Pancreas (tissue), 10 donors: ENCODE measurements at regions not wholly inside any gene's neighbourhood (a gene's known extent, or its start where the extent isn't known, plus 50 kb on each side); places are given as distances from the start of the nearest gene placed in this dataset.
A peak's percentile ranks its signal among the peaks of the same experiment; 100 is the strongest.
"Not testable (repeated sequence)": the region's sequence is repeated elsewhere in the genome, so short reads cannot be mapped to it uniquely, and the experiment has no call there.

Experiments
- ATAC-seq, 4 donors: fragments of 200-7000 bp; cut with Tn5 transposase; one replicate each; pipeline versions ENCODE4 v1.8.0 to v1.9.1; 2020; ENCODE audit warnings: mild to moderate bottlenecking in 4 of 4, moderate library complexity in 4 of 4
- DNase-seq, 6 donors: peaks; one replicate each; pipeline ENCODE4 v3.0.0-alpha.2; 2020
- FAIRE-seq: peaks from 2 replicates; lab custom pipeline; 2012; peaks lifted over from hg19 to GRCh38; lab: Jason Lieb, UNC
- H3K27ac ChIP-seq, 4 donors: fragments of 200-600 bp; sonication (generic); 1 replicate in 3 of 4; 2 replicates in 1 of 4; pipeline versions ENCODE4 v1.5.0 to v1.8.0; 2020
- H3K27me3 ChIP-seq, 4 donors: fragments of 200-600 bp; one replicate each; pipeline ENCODE4 v1.8.0; 2021
- H3K36me3 ChIP-seq, 3 donors: fragments of 200-600 bp; sonication (generic) in 1 of 3; one replicate each; pipeline versions ENCODE4 v1.5.0 to v1.8.0; 2020 to 2021
- H3K4me1 ChIP-seq, 3 donors: fragments of 200-600 bp; one replicate each; pipeline ENCODE4 v1.8.0; 2021
- H3K4me3 ChIP-seq, 4 donors: fragments of 200-600 bp; sonication (generic) in 2 of 4; one replicate each; pipeline versions ENCODE4 v1.5.0 to v1.8.0; 2020 to 2021
- H3K9me3 ChIP-seq, 4 donors: fragments of 200-600 bp; one replicate each; pipeline ENCODE4 v1.8.0; 2021
- WGBS, 2 donors: extraction: QIAGEN DNeasy Blood & Tissue Kit; methylation state at CpG; one replicate each; pipeline ENCODE4 v1.1.7; 2013; 5-methylcytosine and 5-hydroxymethylcytosine counted together
- intact Hi-C, 3 donors: fragments of 100-400 bp; cut with DNase I; formaldehyde crosslinking; loops; one replicate each; pipeline versions ENCODE4 v1.11.1 to v1.14.2; 2022
- donor health status: healthy with polysubstance abuse.
- donor health status: DM: no; HTN: no; CAD: no; lungs with moderate emphysema.
- donor health status: DM: no; HTN: no; CAD: no.
- donor health status: control.
- donor health status: control.
- donor health status: Bipolar disorder and iron deficiency.
- donor health status: DM: yes; HTN: yes; CAD: no.
- donor health status: DM: no; HTN: no; CAD: no.
- donor health status: DM: no; HTN: no; CAD: no.
- donor health status: DM: yes; HTN: yes; CAD: no.

GRCh38 chr2:91526083-91526482 is 2834.6 kb downstream of the RPIA start:
- 63 to 91% methylated on average over 2 of the region's 5 CpGs for WGBS, 2 donors
- H3K27ac ChIP-seq, FAIRE-seq, H3K36me3 ChIP-seq, H3K9me3 ChIP-seq, intact Hi-C loops, H3K27me3 ChIP-seq, H3K4me1 ChIP-seq, H3K4me3 ChIP-seq, ATAC-seq: not testable (repeated sequence)
- peak in 2 of 6 donors; percentile 22 to 71 for DNase-seq

- not testable (repeated sequence) for FAIRE-seq
Measured at GRCh38 chr2:91527056-91527455, 2835.6 kb downstream of the RPIA start.

GRCh38 chr2:91527491-91528031 is 2836.1 kb downstream of the RPIA start:
- DNase-seq: peak in 3 of 6 donors; percentile 40 to 92 (median 70)
- H3K27ac ChIP-seq, H3K9me3 ChIP-seq, ATAC-seq, H3K36me3 ChIP-seq, FAIRE-seq, H3K4me3 ChIP-seq, H3K27me3 ChIP-seq, H3K4me1 ChIP-seq, intact Hi-C loops: not testable (repeated sequence)
- WGBS, 2 donors: 89% methylated on average over 7 of the region's 7 CpGs

More at GRCh38 chr2:91527056-91527455, 2835.6 kb downstream of the RPIA start:
- H3K9me3 ChIP-seq, H3K4me1 ChIP-seq, ATAC-seq, H3K4me3 ChIP-seq, H3K36me3 ChIP-seq, H3K27ac ChIP-seq, H3K27me3 ChIP-seq, intact Hi-C loops: not testable (repeated sequence)
- DNase-seq: peak in 2 of 6 donors; percentile 58 to 87
- 81 to 95% methylated on average over 2 of the region's 2 CpGs for WGBS, 2 donors

DNA sequence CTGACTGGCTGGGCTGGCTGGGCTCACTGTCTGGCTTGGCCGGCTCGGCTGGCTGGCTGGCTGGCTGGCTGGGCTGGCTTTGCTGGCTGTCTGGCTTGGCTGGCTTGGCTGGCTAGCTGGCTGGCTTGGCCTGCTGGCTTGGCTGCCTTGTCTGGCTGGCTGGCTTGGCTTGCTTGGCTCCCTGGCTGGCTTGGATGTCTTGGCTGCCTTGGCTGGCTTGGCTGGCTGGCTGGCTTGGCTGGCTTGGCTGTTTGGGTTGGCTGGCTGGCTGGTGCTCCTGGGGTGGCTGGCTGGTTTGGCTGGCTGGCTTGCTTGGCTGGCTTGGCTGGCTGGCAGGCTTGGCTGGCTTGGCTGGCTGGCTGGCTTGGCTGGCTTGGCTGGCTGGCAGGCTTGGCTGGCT is 2836.9 kb downstream of the RPIA start:
- 52 to 74% methylated on average over 2 of the region's 2 CpGs for WGBS, 2 donors
- H3K27ac ChIP-seq, H3K27me3 ChIP-seq, H3K36me3 ChIP-seq, ATAC-seq, H3K4me1 ChIP-seq, intact Hi-C loops, H3K4me3 ChIP-seq, H3K9me3 ChIP-seq, FAIRE-seq: not testable (repeated sequence)
- DNase-seq: peak in 2 of 6 donors; percentile 53 to 79

DNA sequence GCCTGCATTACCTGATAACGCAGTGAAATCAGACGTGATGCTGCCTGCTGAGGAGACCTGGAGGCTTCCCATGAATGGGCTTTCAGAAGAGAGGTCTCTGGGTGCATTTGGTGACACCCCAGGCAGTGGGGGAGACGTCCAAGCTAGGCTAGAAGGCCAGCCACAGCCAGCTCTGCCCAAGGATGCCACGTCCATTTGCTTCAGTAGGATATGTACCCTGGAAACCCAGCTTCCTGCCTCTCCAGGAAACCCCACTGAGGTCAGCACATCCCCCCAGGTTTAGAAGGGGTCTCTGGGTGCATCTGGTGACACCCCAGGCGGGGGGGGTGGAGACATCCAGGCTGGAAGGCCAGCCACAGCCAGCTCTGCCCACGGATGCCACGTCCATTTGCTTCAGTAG is 2844.6 kb downstream of the RPIA start:
- H3K9me3 ChIP-seq, H3K27ac ChIP-seq, intact Hi-C loops, H3K4me3 ChIP-seq, H3K36me3 ChIP-seq, H3K27me3 ChIP-seq, FAIRE-seq, ATAC-seq, H3K4me1 ChIP-seq: not testable (repeated sequence)
- DNase-seq: peak in 2 of 6 donors; percentile 33 to 43
- WGBS, 2 donors: 32 to 50% methylated on average over 5 of the region's 7 CpGs

DNA sequence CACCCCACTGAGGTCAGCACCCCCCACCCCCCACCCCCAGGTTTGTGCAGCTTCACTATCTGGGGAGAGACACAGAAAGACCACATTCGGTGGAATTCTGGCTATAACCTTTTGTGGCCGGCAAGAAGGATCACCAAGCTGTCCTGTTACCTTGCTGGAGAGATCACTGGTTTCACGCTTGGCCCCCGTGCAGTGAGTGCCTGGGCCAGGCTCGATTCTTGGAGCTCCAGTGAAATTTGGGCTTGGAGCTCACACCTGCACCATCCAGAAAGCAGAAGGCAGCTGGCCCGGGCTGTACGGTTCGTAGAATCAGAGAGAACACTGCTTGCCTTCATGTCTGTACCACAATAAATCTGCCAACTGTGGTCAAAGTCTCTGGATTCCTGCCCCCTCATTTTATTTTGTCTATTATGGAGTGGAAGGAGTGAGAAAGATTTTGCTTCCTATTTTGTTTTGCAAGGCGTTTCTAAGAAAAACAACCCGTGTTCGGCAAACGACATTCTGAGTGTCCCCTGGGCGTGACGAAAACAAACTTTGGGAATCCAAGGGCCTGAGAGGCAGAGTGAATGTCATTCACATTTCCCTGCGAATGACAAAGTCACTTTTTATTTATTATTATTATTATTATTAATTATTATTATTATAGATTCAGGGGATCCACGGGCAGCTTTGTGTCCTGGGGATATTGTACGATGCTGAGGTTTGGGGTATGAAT is 2845.2 kb downstream of the RPIA start:
- H3K36me3 ChIP-seq, H3K4me1 ChIP-seq, H3K27ac ChIP-seq, FAIRE-seq, intact Hi-C loops, ATAC-seq, H3K27me3 ChIP-seq, H3K9me3 ChIP-seq, H3K4me3 ChIP-seq: not testable (repeated sequence)
- 64 to 65% methylated on average over 14 to 15 of the region's 17 CpGs for WGBS, 2 donors
- DNase-seq: peak in 2 of 6 donors; percentile 13 to 17

DNA sequence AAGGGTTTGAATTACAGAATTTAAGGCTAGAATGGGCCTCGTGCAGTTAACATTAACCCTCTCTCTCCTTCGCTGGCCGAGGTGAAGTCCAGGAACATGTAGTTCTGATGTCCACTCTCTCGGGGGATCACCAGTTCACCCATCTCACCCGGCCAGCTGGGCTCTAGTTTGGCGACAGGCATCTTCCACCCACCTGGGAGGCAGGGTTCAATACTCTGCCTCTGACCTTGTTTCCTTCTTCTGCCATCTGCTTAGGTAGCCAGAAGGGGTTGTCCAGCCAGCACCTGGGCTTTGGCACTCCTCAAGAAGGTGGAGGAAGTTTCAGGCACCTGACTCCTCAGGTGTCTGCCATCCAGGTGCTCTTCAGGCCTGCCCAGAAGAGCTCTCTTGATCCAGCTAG is 2857.8 kb downstream of the RPIA start:
- H3K4me1 ChIP-seq, H3K27ac ChIP-seq, H3K27me3 ChIP-seq, FAIRE-seq, ATAC-seq, H3K4me3 ChIP-seq, H3K9me3 ChIP-seq, H3K36me3 ChIP-seq, intact Hi-C loops: not testable (repeated sequence)
- peak in 5 of 6 donors; percentile 5 to 55 (median 11) for DNase-seq
- WGBS, 2 donors: 56 to 66% methylated on average over 6 of the region's 6 CpGs

DNA sequence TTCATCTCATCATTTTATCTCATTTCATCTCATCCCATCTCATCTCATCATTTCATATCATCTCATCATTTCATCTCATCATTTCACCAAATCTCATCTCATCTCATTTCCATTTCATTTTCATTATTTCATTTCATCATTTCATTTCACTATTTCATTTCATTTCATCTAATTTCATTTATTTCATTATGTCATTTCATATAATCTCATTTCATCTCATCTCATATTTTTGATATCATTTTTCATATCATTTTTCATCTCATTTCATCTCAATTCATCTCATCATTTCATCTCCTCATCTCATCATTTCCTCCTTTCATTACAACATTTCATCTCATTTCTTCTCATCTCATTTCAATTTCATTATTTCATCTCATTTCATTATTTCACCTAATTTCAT is 2866.8 kb downstream of the RPIA start:
- FAIRE-seq: peak; percentile 78
- not testable (repeated sequence) for ATAC-seq

DNA sequence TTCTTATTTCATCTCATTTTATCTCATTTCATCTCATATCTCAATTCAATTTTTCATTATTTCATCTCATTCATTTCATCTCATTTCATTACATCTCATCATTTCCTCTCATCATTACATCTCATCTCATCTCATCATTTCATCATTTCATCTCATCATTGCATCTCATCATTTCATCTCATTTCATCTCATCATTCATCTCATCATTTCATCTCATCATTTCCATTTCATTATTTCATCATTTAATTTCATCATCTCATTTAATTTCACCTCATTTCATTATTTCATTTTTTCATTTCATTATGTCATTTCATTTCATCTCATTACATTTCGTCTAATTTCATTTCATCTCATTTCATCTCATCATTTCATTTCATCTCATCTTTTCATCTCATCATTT is 2867.8 kb downstream of the RPIA start:
- H3K36me3 ChIP-seq: not testable (repeated sequence)
- no CpG with 5 or more reads among the region's 1 CpG for WGBS, 2 donors

More for the DNA sequence above, 2866.8 kb downstream of the RPIA start:
- H3K4me1 ChIP-seq, H3K9me3 ChIP-seq, H3K27me3 ChIP-seq, H3K27ac ChIP-seq, H3K36me3 ChIP-seq, intact Hi-C loops, DNase-seq, H3K4me3 ChIP-seq: not testable (repeated sequence)

GRCh38 chr2:91559886-91560614 is 2868.6 kb downstream of the RPIA start:
- DNase-seq, H3K36me3 ChIP-seq, H3K9me3 ChIP-seq, H3K27me3 ChIP-seq, H3K4me3 ChIP-seq, H3K27ac ChIP-seq, H3K4me1 ChIP-seq, ATAC-seq, FAIRE-seq, intact Hi-C loops: not testable (repeated sequence)

More for the DNA sequence above, 2867.8 kb downstream of the RPIA start:
- intact Hi-C loops, DNase-seq, H3K27ac ChIP-seq, H3K4me3 ChIP-seq, FAIRE-seq, H3K4me1 ChIP-seq, ATAC-seq, H3K9me3 ChIP-seq, H3K27me3 ChIP-seq: not testable (repeated sequence)

- FAIRE-seq, intact Hi-C loops, DNase-seq: not testable (repeated sequence)
Measured at GRCh38 chr2:91562184-91562583, 2870.7 kb downstream of the RPIA start.

GRCh38 chr2:91564700-91565099 is 2873.2 kb downstream of the RPIA start:
- H3K27ac ChIP-seq, intact Hi-C loops, H3K9me3 ChIP-seq, FAIRE-seq, ATAC-seq, H3K36me3 ChIP-seq, H3K4me3 ChIP-seq, H3K27me3 ChIP-seq, H3K4me1 ChIP-seq: not testable (repeated sequence)
- peak in 1 of 6 donors; percentile 58 for DNase-seq
- 80 to 91% methylated on average over 3 of the region's 3 CpGs for WGBS, 2 donors

More at GRCh38 chr2:91562184-91562583, 2870.7 kb downstream of the RPIA start:
- H3K27ac ChIP-seq, ATAC-seq, H3K4me3 ChIP-seq, H3K9me3 ChIP-seq, H3K36me3 ChIP-seq, H3K4me1 ChIP-seq, H3K27me3 ChIP-seq: not testable (repeated sequence)
- 61 to 88% methylated on average over 1 of the region's 2 CpGs for WGBS, 2 donors
